PC-9 (cell line): ENCODE measurements at regions not wholly inside any gene's neighbourhood (a gene's known extent, or its start where the extent isn't known, plus 50 kb on each side); places are given as distances from the start of the nearest gene placed in this dataset.

Experiments used
- BruUV-seq: library from RNA; stranded (reverse); fragments of 400-500 nt; replicated peaks from 2 replicates; lab custom pipeline; 2021; lab: Mats Ljungman, UMichigan
- CTCF ChIA-PET: fragments of 300-600 bp; sonication (Branson Sonifier 250); formaldehyde crosslinking; loops from one replicate; lab custom pipeline; 2022; ENCODE audit warnings: antibody characterized with exemption; lab: Charles Lee
- POLR2A ChIA-PET: fragments of 300-600 bp; sonication (Branson Sonifier 250); formaldehyde crosslinking; loops from one replicate; lab custom pipeline; 2022; ENCODE audit warnings: antibody characterized with exemption; ENCODE audit not compliant: unreplicated experiment; lab: Charles Lee
- DNase-seq, 2 experiments: peaks; one replicate each; pipeline versions ENCODE4 v3.0.0 to v3.0.0-alpha.2; 2015 to 2022; ENCODE audit warnings: mixed read lengths in 1 of 2
- H2AFZ ChIP-seq: fragments of 200-600 bp; sonication (generic); 2 replicates; pipeline ENCODE4 v1.8.1; 2017; ENCODE audit warnings: antibody characterized with exemption
- H3F3A ChIP-seq: fragments of 200-600 bp; sonication (generic); 2 replicates; pipeline ENCODE4 v1.8.1; 2017; ENCODE audit warnings: antibody characterized with exemption, mild to moderate bottlenecking, low read depth; ENCODE audit not compliant: insufficient read depth
- H3K27ac ChIP-seq: fragments of 200-600 bp; sonication (generic); 2 replicates; pipeline ENCODE4 v1.6.1; 2016; ENCODE audit warnings: mixed run types
- H3K27me3 ChIP-seq: fragments of 200-600 bp; sonication (generic); 2 replicates; pipeline ENCODE4 v1.6.1; 2016; ENCODE audit warnings: low read depth, mixed run types; ENCODE audit not compliant: insufficient read depth
- H3K36me3 ChIP-seq: fragments of 200-600 bp; sonication (generic); 2 replicates; pipeline ENCODE4 v1.6.1; 2016; ENCODE audit warnings: low read depth, mixed run types
- H3K4me1 ChIP-seq: fragments of 200-600 bp; sonication (generic); replicated peaks from 2 replicates; pipeline ENCODE4 v1.6.1; 2016; ENCODE audit warnings: mixed run types; ENCODE audit not compliant: insufficient read depth
- H3K4me2 ChIP-seq: fragments of 200-600 bp; sonication (generic); 2 replicates; pipeline ENCODE4 v1.6.1; 2017; ENCODE audit warnings: mixed run types
- H3K4me3 ChIP-seq: fragments of 200-600 bp; sonication (generic); 2 replicates; pipeline ENCODE4 v1.6.1; 2016; ENCODE audit warnings: mixed run types
- H3K79me2 ChIP-seq: fragments of 200-600 bp; sonication (generic); 2 replicates; pipeline ENCODE4 v1.6.1; 2017; ENCODE audit warnings: low read depth, mixed run types
- H3K9me2 ChIP-seq: fragments of 200-600 bp; sonication (generic); 2 replicates; pipeline ENCODE4 v1.8.1; 2017; ENCODE audit warnings: mild to moderate bottlenecking; ENCODE audit not compliant: insufficient read depth
- H3K9me3 ChIP-seq: fragments of 200-600 bp; sonication (generic); 2 replicates; pipeline ENCODE4 v1.8.1; 2016; ENCODE audit warnings: low read depth; ENCODE audit not compliant: insufficient read depth
- H4K20me1 ChIP-seq: fragments of 200-600 bp; sonication (generic); 2 replicates; pipeline ENCODE4 v1.8.1; 2017; ENCODE audit not compliant: insufficient read depth
- EZH2 ChIP-seq: fragments of 200-600 bp; sonication (generic); IDR thresholded peaks from 2 replicates; pipeline ENCODE4 v1.8.0; 2017; ENCODE audit warnings: antibody characterized with exemption, low read depth
- intact Hi-C: fragments of 100-400 bp; cut with micrococcal nuclease; formaldehyde crosslinking; loops from one replicate; pipeline ENCODE4 v1.10.0; 2022; ENCODE audit not compliant: unreplicated experiment
- TF ChIP-seq, protein P1 (sequence below): fragments of 200-600 bp; sonication (generic); conservative IDR thresholded peaks from 2 replicates; pipeline ENCODE4 v1.6.1; 2017; ENCODE audit warnings: mixed run types, antibody characterized with exemption, mild to moderate bottlenecking, moderate library complexity

DNA sequence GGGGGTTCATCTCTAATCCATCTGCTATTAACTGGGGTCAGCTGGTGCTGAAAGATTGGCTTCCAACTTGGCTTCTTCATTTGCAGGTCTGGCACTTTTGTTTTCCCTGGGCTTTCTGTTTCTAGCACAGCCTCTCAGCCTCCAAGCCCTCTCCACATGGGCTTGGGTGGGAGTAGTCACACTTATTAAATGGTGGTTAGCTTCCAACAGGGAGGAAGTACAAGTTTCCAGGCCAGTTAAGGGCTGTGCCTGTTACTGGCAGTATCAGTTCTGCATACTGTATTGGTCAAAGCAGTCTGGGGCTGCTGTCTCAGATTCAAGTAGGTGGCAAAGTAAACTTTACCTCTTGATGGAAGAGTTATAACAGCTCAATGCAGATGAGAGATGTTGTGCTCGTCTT lies 627.1 kb upstream of the CCDC54 start:
- intact Hi-C loops, result no loop called here
- no peak overlapping the region for H3K4me3 ChIP-seq
- BruUV-seq, result no TSS peak
- H3K9me2 ChIP-seq, result peaks cover 7% of the 10 kb centered on the region
- H3K36me3 ChIP-seq, result no peaks in the 10 kb centered on the region
- DNase-seq, result no peak
- no peaks in the 10 kb centered on the region for H3F3A ChIP-seq
- no peak overlapping the region for H2AFZ ChIP-seq
- no peaks in the 10 kb centered on the region for H3K27me3 ChIP-seq
- no peak overlapping the region for H3K27ac ChIP-seq
- H4K20me1 ChIP-seq, result no peaks in the 10 kb centered on the region
- CTCF ChIA-PET, result no interaction called here
- no peaks in the 10 kb centered on the region for H3K79me2 ChIP-seq
- H3K9me3 ChIP-seq, result peaks cover 3% of the 10 kb centered on the region
- no peak overlapping the region for H3K4me2 ChIP-seq
- TF ChIP-seq, protein P1, sequence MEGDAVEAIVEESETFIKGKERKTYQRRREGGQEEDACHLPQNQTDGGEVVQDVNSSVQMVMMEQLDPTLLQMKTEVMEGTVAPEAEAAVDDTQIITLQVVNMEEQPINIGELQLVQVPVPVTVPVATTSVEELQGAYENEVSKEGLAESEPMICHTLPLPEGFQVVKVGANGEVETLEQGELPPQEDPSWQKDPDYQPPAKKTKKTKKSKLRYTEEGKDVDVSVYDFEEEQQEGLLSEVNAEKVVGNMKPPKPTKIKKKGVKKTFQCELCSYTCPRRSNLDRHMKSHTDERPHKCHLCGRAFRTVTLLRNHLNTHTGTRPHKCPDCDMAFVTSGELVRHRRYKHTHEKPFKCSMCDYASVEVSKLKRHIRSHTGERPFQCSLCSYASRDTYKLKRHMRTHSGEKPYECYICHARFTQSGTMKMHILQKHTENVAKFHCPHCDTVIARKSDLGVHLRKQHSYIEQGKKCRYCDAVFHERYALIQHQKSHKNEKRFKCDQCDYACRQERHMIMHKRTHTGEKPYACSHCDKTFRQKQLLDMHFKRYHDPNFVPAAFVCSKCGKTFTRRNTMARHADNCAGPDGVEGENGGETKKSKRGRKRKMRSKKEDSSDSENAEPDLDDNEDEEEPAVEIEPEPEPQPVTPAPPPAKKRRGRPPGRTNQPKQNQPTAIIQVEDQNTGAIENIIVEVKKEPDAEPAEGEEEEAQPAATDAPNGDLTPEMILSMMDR, result no peak
- no peak for TF ChIP-seq EZH2
- no peaks in the 10 kb centered on the region for H3K4me1 ChIP-seq
- POLR2A ChIA-PET, result no interaction called here

DNA sequence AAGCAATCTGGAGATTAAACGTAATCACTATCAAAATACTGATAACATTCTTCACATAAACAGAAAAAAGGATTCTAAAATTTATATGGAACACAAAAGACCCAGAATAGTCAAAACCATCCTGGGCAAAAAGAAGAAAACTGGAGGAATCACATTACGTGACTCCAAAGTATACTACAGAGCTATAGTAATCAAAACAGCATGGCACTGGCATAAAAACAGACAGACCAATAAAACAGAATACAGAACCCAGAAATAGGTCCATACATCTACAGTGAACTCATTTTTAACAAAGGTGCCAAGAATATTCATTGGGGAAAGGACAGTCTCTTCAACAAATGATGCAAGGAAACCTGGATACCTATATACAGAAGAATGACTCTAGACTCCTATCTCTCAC lies 621.9 kb upstream of the CCDC54 start:
- Histone ChIP-seq H3F3A (no peaks in the 10 kb centered on the region), H4K20me1 (no peaks in the 10 kb centered on the region), H2AFZ (no peak overlapping the region), H3K4me1 (no peaks in the 10 kb centered on the region), H3K79me2 (no peaks in the 10 kb centered on the region), H3K27me3 (no peaks in the 10 kb centered on the region), H3K27ac (no peak overlapping the region), H3K4me3 (no peak overlapping the region), H3K4me2 (no peak overlapping the region), H3K36me3 (no peaks in the 10 kb centered on the region), H3K9me3 (peaks cover 6% of the 10 kb centered on the region), H3K9me2 (no peaks in the 10 kb centered on the region)
- ChIA-PET POLR2A (no interaction called here), CTCF (no interaction called here)
- BruUV-seq, result no TSS peak
- TF ChIP-seq, protein P1, result no peak
- no peak for TF ChIP-seq EZH2
- intact Hi-C loops, result no loop called here
- DNase-seq, result no peak

DNA sequence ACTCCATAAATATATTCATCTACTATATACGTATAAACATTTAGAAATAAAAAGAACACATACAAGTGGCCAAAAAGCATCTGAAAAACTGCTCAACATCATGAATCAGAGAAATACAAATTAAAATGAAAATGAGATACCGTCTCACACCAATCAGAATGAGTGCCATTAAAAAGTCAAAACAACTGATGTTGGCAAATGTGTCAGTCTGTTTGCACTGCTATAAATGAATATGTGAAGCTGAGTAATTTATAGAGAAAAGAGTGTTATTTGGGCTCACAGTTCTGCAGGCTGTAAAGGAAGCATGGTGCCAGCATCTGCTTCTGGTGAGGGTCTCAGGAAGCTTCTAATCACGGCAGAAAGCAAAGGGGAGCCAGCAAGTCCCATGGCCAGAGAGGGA lies 620.3 kb upstream of the CCDC54 start:
- Histone ChIP-seq H2AFZ (no peak overlapping the region), H3K36me3 (no peaks in the 10 kb centered on the region), H3F3A (no peaks in the 10 kb centered on the region), H4K20me1 (no peaks in the 10 kb centered on the region), H3K27ac (no peak overlapping the region), H3K79me2 (no peaks in the 10 kb centered on the region), H3K4me3 (no peak overlapping the region), H3K9me2 (no peaks in the 10 kb centered on the region), H3K9me3 (peaks cover 6% of the 10 kb centered on the region), H3K27me3 (no peaks in the 10 kb centered on the region), H3K4me2 (no peak overlapping the region), H3K4me1 (no peaks in the 10 kb centered on the region)
- no peak for DNase-seq
- BruUV-seq, result no TSS peak
- no peak for TF ChIP-seq EZH2
- TF ChIP-seq, protein P1, result no peak
- ChIA-PET POLR2A (no interaction called here), CTCF (no interaction called here)
- intact Hi-C loops, result no loop called here
